ENCODE measurements at regions not wholly inside any gene's neighbourhood (a gene's known extent, or its start where the extent isn't known, plus 50 kb on each side); places are given as distances from the start of the nearest gene placed in this dataset.

GRCh38 chr12:42704810-42705401 is 115.4 kb upstream of the PRICKLE1 start:
- no peak for DNase-seq

DNA sequence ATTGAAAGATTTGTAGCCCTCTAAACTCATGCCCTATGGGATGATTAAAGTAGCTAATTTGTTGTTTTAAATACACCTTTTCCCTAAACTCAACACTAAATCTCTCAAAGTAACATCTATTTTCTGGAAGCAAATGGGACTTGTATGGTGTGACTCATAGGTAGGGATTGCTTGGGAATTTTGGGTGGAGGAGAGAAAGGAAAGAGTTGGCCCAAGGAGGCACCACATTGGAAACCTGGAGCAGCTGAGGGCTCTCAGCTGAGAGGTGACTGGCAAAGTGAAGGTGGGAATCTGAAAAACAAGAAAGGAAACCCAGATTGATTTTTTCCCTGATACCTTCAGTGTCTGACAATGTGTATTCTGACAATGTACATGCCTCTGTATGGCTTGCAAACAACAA is 114.8 kb upstream of the PRICKLE1 start:
- DNase-seq = no peak

- no peak for DNase-seq
Observed at GRCh38 chr12:42701084-42701483, 111.5 kb upstream of the PRICKLE1 start.

GRCh38 chr12:42698213-42698612 is 108.7 kb upstream of the PRICKLE1 start:
- DNase-seq = no peak

GRCh38 chr12:42696406-42697149 is 107.0 kb upstream of the PRICKLE1 start:
- no peak for DNase-seq

DNA sequence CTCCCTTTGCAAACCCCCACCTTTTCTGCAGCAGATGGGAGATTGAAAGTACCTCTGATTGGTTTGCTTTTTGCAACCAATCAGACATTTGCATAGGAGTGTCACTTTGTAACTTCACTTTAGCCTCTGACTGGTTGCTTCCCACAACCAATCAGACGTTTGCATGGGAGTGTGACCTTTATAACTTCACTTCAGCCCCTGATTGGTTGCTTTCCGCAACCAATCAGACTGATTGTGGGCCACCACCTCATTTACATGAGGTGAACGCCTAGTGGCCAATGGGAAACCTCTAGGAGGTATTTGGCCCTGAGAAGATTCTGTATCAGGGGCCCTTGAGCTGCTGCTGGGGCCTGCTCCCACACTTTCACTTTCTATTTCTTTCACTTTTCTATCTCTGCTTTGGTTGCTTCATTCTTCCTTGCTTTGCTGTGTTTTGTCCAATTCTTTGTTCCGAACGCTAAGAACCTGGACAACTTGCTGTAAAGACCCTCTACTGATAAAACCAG is 106.0 kb upstream of the PRICKLE1 start:
- DNase-seq = no peak

DNA sequence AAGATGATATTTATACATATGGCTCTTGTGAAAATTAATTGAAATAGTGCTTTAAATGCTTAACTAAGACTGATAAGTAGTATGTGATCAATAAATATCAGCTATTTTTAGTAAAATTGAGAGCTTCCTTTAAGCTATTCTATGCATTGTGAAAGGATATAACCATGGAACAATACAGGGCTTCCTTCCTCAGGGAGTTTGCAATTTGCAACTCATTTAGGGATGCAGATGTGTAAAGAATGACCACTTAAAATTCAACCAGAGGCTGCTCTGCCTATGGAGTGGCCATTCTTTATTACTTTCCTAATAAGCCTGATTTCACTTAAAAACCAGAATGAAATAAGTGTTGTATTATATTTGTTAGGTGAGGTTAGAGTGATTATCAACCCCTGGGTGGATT is 103.2 kb upstream of the PRICKLE1 start:
- no peak for DNase-seq

- no peak for DNase-seq
Observed at GRCh38 chr12:42691991-42692557, 102.5 kb upstream of the PRICKLE1 start.

- no peak for DNase-seq
Observed at GRCh38 chr12:42690264-42690663, 100.7 kb upstream of the PRICKLE1 start.

GRCh38 chr12:42689699-42690098 is 100.2 kb upstream of the PRICKLE1 start:
- no peak for DNase-seq

DNA sequence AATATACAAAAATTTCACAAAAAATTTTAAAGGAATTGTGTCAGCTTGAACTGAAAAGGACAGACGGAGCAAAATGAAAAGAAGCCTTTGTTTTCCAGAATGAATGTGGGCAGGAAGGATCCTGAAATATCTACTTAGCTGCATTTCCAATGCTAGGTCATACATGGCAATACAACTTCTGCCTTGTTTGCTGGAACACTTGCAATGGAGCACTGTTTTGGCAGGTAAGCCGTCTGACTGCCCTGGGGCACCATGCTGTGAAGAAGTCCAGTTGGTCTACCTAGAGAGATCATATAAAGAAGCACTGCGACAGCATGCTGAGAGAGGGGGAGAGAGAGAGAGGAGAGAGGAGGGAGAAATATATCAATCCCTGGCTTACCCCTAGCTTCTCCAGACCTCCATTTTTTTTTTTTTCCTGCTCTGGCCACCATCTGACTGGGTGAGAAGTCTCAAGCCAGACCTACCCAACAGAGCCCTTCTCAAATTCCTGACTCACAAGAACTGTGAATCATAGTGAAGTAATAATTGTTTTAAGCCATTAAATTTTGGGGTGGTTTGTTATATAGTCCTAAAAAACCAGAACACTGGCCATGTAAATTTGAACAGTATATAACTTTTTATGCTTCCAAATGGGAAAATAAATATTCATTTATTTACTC is 97.1 kb upstream of the PRICKLE1 start:
- no peak for DNase-seq

DNA sequence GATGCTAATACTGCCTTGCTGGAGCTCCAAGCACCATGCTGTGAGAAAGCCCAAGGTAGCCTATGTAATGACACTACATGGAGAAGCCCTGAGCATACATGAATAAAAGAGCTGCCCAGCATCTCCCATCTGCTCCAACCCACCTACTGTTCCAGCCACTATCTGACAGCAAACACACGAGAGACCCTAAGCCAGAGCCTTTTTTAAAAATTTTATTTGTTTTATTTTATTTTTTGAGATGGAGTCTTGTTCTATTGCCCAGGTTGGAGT is 95.2 kb upstream of the PRICKLE1 start:
- DNase-seq = no peak

GRCh38 chr12:42683933-42684801 is 94.6 kb upstream of the PRICKLE1 start:
- no peak for DNase-seq

GRCh38 chr12:42683266-42683665 is 93.7 kb upstream of the PRICKLE1 start:
- no peak for DNase-seq

DNA sequence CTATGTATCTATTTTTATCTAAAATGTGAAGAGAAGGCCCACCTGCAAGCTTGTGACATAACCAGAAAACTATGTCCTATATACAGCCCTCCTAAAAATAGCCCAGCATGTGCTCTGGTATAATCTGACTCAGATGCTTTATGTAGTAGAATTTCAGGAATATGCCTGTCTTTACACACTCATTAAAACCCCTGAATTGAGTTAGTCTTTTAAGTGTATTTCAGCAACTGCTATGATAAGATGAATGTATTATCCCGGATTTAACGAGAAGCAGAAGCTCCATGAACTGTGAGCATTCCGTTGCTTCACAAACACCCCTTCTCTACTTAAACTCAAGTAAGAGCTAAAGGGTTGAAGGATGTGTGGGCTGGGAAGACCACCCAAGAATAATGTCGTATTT is 89.9 kb upstream of the PRICKLE1 start:
- DNase-seq = no peak

- DNase-seq = no peak
Observed at GRCh38 chr12:42677461-42677860, 87.9 kb upstream of the PRICKLE1 start.

- no peak for DNase-seq
Observed at GRCh38 chr12:42673535-42673934, 84.0 kb upstream of the PRICKLE1 start.

GRCh38 chr12:42670719-42671118 is 81.2 kb upstream of the PRICKLE1 start:
- no peak for DNase-seq

DNA sequence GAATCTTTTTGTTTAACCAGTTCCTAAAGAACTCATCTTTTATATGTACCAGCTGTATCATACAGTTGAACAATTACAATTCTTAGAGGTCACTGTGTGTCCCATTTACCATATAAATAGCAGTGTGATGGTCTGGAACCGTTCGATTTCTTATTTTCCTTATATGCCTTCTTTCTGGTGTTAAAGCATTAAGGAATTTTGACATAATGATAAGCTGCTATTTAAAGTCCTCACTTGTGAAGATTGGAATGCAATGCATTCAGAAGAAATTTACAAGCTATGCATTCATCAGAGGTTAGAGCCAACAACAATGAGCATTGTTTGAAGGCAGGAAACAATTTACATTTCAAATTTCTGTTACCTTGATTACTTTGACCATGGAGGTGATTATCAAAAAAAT is 80.0 kb upstream of the PRICKLE1 start:
- no peak for DNase-seq

- no peak for DNase-seq
Observed at GRCh38 chr12:42666671-42667243, 77.2 kb upstream of the PRICKLE1 start.

DNA sequence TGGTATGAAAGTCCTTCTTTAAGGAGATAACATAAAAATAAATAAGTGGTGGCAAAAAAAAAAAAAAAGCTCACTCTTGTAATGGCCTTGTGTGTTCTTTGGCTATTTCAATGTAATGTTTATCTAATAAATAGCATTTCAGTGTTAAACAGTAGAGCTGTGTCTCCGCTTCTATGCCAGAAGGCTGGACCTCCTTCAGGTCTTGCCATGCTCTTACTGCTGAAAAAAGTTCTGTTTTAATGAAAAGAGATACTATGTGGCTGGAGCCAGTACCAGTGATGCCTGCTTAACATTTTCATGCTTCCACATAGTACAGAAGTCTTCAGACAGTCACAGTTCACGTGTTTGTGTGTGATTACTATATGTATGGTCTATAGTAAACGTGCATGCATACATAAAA is 74.1 kb upstream of the PRICKLE1 start:
- DNase-seq = no peak
